ENCODE measurements at regions not wholly inside any gene's neighbourhood (a gene's known extent, or its start where the extent isn't known, plus 50 kb on each side); places are given as distances from the start of the nearest gene placed in this dataset.

GRCh38 chr7:21089653-21090052 is 303.0 kb upstream of the SP8 start (continued):
- no peak for TF ChIP-seq SUPT20H (IDR thresholded peaks at IDR 0.05; ENCODE audit: borderline replicate concordance, control insufficient read depth, low read depth, low read length)

- H3K9ac ChIP-seq (ENCODE audit: control insufficient read depth, insufficient read depth, low read length) = no peak overlapping the region
- TF ChIP-seq PRDM15 (CRISPR knock-in tag; IDR thresholded peaks at IDR 0.05) = no peak
- no peak for TF ChIP-seq MTA2 (IDR thresholded peaks at IDR 0.05; ENCODE audit: low read depth)
- TF ChIP-seq TCF12 (IDR thresholded peaks at IDR 0.05; ENCODE audit: low read depth, low read length) = no peak
- no peak for TF ChIP-seq IKZF1 (conservative IDR thresholded peaks at IDR 0.05)
- TF ChIP-seq TBL1XR1 (IDR thresholded peaks at IDR 0.05; ENCODE audit: low read depth, low read length) = no peak
- no peak for TF ChIP-seq TCF7 (IDR thresholded peaks at IDR 0.05; ENCODE audit: borderline replicate concordance)
- TF ChIP-seq GATAD2B (conservative IDR thresholded peaks at IDR 0.05; ENCODE audit: low read depth) = no peak
- no peak for TF ChIP-seq IRF3 (IDR thresholded peaks at IDR 0.05)
- TF ChIP-seq PBX3 (IDR thresholded peaks at IDR 0.05; ENCODE audit: insufficient replicate concordance, low read depth, low read length) = no peak
- TF ChIP-seq STAT1 (conservative IDR thresholded peaks at IDR 0.05) = no peak
- TF ChIP-seq TCF3 (IDR thresholded peaks at IDR 0.05; ENCODE audit: borderline replicate concordance, insufficient read depth, low read depth, low read length) = no peak
- no peak for TF ChIP-seq DPF2 (IDR thresholded peaks at IDR 0.05)
- TF ChIP-seq RCOR1 (conservative IDR thresholded peaks at IDR 0.05; ENCODE audit: low read depth, low read length) = no peak
- no peak overlapping the region for H2AFZ ChIP-seq (ENCODE audit: control insufficient read depth, low read depth, low read length)
- no peaks in the 10 kb centered on the region for H3K27me3 ChIP-seq (replicated peaks in 1 of 2; ENCODE audit: control insufficient read depth in 2 of 2, insufficient read depth in 2 of 2, low read length in 1 of 2)
- in situ Hi-C loops (cut with MboI) (no loop called here), intact Hi-C loops (cut with micrococcal nuclease; ENCODE audit: unreplicated experiment) (no loop called here)
- no TSS peak for BruUV-seq (replicated peaks)
- H3K9me3 ChIP-seq (replicated peaks; ENCODE audit: control insufficient read depth, insufficient read depth, low read length) = no peaks in the 10 kb centered on the region
- ATAC-seq (no peak), FAIRE-seq (no peak), DNase-seq (ENCODE audit: low read depth, low spot score) (no peak)
- no peak overlapping the region for H3K27ac ChIP-seq (ENCODE audit: control insufficient read depth, insufficient read depth)
- no peak overlapping the region for H3K4me2 ChIP-seq (ENCODE audit: control insufficient read depth, insufficient read depth)
- H3K4me3 ChIP-seq = no peak overlapping the region
- ChIA-PET RAD21 (ENCODE audit: unreplicated experiment) (no interaction called here), POLR2A (interaction anchor here (0.9 kb wide), 1 partner anchor 12 kb away, joined by 5 read pairs; no protein-coding TSS in a partner anchor), CTCF (interaction anchor here (0.6 kb wide), 2 partner anchors 43 to 72 kb away, joined by 3 to 5 read pairs; no protein-coding TSS in a partner anchor), SMC1A (ENCODE audit: uncharacterized antibody, unreplicated experiment) (interaction anchor here (1.0 to 1.1 kb wide), 2 partner anchors 32 to 230 kb away, joined by 3 read pairs; no protein-coding TSS in a partner anchor)
- H4K20me1 ChIP-seq (ENCODE audit: control insufficient read depth, insufficient read depth) = no peaks in the 10 kb centered on the region
- 43% methylated on average over 9 of the region's 9 CpGs for WGBS (ENCODE audit: insufficient coverage, insufficient replicate concordance, low lambda C conversion rate, missing lambda C conversion rate)
- H3K79me2 ChIP-seq (ENCODE audit: control insufficient read depth, insufficient read depth, low read length) = no peaks in the 10 kb centered on the region
- no peaks in the 10 kb centered on the region for H3K4me1 ChIP-seq (ENCODE audit: control insufficient read depth, insufficient read depth, low read length)
- no peaks in the 10 kb centered on the region for H3K36me3 ChIP-seq (ENCODE audit: control insufficient read depth in 2 of 2, insufficient read depth in 2 of 2, low read length in 1 of 2)
These were observed 306.3 kb upstream of the SP8 start for GRCh38 chr7:21092766-21093702.
